ENCODE measurements at regions not wholly inside any gene's neighbourhood (a gene's known extent, or its start where the extent isn't known, plus 50 kb on each side); places are given as distances from the start of the nearest gene placed in this dataset.
"Not testable (repeated sequence)": the region's sequence is repeated elsewhere in the genome, so short reads cannot be mapped to it uniquely, and the experiment has no call there.

GRCh38 chr15:34646918-34647317 is 63.5 kb upstream of the GOLGA8B start:
- POLR2A ChIA-PET (ENCODE audit: low non-redundant PET), result no interaction called here
- CTCF ChIA-PET, result interaction anchor here (0.6 kb wide), 1 partner anchor 683 kb away, joined by 6 read pairs; no protein-coding TSS in a partner anchor
- TF ChIP-seq, protein P1, sequence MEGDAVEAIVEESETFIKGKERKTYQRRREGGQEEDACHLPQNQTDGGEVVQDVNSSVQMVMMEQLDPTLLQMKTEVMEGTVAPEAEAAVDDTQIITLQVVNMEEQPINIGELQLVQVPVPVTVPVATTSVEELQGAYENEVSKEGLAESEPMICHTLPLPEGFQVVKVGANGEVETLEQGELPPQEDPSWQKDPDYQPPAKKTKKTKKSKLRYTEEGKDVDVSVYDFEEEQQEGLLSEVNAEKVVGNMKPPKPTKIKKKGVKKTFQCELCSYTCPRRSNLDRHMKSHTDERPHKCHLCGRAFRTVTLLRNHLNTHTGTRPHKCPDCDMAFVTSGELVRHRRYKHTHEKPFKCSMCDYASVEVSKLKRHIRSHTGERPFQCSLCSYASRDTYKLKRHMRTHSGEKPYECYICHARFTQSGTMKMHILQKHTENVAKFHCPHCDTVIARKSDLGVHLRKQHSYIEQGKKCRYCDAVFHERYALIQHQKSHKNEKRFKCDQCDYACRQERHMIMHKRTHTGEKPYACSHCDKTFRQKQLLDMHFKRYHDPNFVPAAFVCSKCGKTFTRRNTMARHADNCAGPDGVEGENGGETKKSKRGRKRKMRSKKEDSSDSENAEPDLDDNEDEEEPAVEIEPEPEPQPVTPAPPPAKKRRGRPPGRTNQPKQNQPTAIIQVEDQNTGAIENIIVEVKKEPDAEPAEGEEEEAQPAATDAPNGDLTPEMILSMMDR (conservative IDR thresholded peaks at IDR 0.05; ENCODE audit: low read depth), result no peak
- no peak for DNase-seq (ENCODE audit: low spot score)
- no peak overlapping the region for H3K27ac ChIP-seq

GRCh38 chr15:34644851-34645250 is 61.4 kb upstream of the GOLGA8B start:
- ChIA-PET CTCF (interaction anchor here (1.0 kb wide), 1 partner anchor 10 kb away, joined by 3 read pairs; no protein-coding TSS in a partner anchor), POLR2A (ENCODE audit: low non-redundant PET) (no interaction called here)
- TF ChIP-seq, protein P1 (conservative IDR thresholded peaks at IDR 0.05; ENCODE audit: low read depth), result no peak
- no peak overlapping the region for H3K27ac ChIP-seq
- no peak for DNase-seq (ENCODE audit: low spot score)

GRCh38 chr15:34644061-34644460 is 60.6 kb upstream of the GOLGA8B start:
- ChIA-PET POLR2A (ENCODE audit: low non-redundant PET) (no interaction called here), CTCF (interaction anchor here (1.0 kb wide), 1 partner anchor 11 kb away, joined by 3 read pairs; no protein-coding TSS in a partner anchor)
- no peak for DNase-seq (ENCODE audit: low spot score)
- no peak overlapping the region for H3K27ac ChIP-seq
- TF ChIP-seq, protein P1 (conservative IDR thresholded peaks at IDR 0.05; ENCODE audit: low read depth), result no peak

GRCh38 chr15:34642247-34642646 is 58.8 kb upstream of the GOLGA8B start:
- H3K27ac ChIP-seq, result no peak overlapping the region
- no peak for DNase-seq (ENCODE audit: low spot score)
- ChIA-PET CTCF (no interaction called here), POLR2A (ENCODE audit: low non-redundant PET) (no interaction called here)
- TF ChIP-seq, protein P1 (conservative IDR thresholded peaks at IDR 0.05; ENCODE audit: low read depth), result no peak

DNA sequence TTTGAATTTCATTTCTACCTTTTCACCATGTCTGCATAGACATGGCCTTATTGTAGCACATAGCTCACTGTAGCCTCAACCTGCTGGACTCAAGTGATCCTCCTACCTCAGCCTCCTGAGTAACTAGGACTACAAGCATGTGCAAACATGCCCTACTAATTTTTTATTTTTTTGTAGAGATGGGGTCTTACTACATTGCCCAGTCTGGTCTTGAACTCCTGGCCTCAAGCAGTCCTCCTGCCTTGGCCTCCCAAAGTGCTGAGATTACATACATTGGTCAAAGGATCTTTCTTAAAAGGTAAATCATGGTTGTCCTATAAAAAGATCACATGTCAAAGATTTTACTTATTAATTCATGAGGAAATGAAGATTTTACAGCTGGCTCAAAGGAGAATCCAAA is 57.2 kb upstream of the GOLGA8B start:
- DNase-seq (ENCODE audit: low spot score), result no peak
- ChIA-PET CTCF (no interaction called here), POLR2A (ENCODE audit: low non-redundant PET) (no interaction called here)
- TF ChIP-seq, protein P1 (conservative IDR thresholded peaks at IDR 0.05; ENCODE audit: low read depth), result no peak
- H3K27ac ChIP-seq, result no peak overlapping the region

DNA sequence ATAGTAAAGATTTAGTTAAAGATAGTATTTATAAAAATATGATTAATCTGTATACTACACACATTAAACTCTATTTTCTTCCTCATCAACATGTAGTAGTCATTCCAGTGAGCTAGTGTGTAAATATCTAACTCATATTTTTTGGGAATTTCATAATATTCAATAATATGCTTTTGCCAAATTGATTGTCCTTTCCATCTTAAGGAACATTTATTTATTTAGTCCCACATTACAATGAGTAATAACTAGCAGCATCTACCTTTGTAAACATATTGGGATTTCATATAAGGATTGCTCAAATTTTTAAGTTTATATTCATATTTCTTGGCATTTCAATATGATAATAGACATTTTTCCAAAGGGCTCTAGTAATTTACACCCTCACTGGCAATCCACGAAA is 53.9 kb upstream of the GOLGA8B start:
- POLR2A ChIA-PET (ENCODE audit: low non-redundant PET), result no interaction called here

GRCh38 chr15:34633602-34634001 is 50.2 kb upstream of the GOLGA8B start:
- POLR2A ChIA-PET (ENCODE audit: low non-redundant PET); DNase-seq (ENCODE audit: low spot score); H3K27ac ChIP-seq; CTCF ChIA-PET: not testable (repeated sequence)

More for the DNA sequence above, 53.9 kb upstream of the GOLGA8B start:
- DNase-seq (ENCODE audit: low spot score), result no peak
- CTCF ChIA-PET, result no interaction called here
- TF ChIP-seq, protein P1 (conservative IDR thresholded peaks at IDR 0.05; ENCODE audit: low read depth), result no peak
- H3K27ac ChIP-seq, result no peak overlapping the region

Measured in RWPE1 (cell line).